GM18870 (cell line): ENCODE measurements at regions not wholly inside any gene's neighbourhood (a gene's known extent, or its start where the extent isn't known, plus 50 kb on each side); places are given as distances from the start of the nearest gene placed in this dataset.
"Not testable (repeated sequence)": the region's sequence is repeated elsewhere in the genome, so short reads cannot be mapped to it uniquely, and the experiment has no call there.

Source experiments
- ATAC-seq: cut with Tn5 transposase; IDR thresholded peaks from one replicate; pipeline ENCODE4 v1.9.1; 2021; ENCODE audit warnings: moderate library complexity; ENCODE audit not compliant: unreplicated experiment

DNA sequence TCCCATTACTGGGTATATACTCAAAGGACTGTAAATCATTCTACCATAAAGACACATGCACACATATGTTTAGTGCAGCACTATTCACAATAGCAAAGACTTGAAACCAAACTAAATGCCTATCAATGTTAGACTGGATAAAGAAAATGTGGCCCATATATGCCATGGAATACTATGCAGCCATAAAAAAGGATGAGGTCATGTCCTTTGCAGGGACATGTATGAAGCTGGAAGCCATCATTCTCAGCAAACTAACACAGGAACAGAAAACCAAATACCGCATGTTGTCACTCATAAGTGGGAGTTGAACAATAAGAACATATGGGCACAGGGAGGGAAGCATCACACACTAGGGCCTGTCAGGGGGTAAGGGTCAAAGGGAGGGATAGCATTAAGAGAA is 1172.4 kb upstream of the ADGRB3 start:
- not testable (repeated sequence) for ATAC-seq

DNA sequence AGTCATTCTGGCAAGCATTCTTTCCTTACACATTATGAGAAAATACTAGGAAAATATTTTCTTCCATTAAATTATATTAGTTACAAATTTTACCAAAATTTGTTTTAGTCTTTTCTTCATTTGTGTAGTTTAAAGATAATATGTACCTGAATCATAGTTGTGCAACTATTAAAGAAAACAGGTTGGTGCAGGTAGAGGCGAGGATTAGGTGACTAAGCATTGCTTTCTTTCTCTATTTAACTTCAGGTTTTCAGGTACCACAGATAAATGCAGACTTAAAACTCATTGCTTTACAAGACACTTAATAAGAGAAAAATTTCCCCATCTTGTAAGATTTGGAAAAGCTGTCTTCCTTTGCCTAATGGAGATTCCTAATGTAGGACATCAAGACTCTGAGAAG is 1175.5 kb upstream of the ADGRB3 start:
- ATAC-seq = no peak

DNA sequence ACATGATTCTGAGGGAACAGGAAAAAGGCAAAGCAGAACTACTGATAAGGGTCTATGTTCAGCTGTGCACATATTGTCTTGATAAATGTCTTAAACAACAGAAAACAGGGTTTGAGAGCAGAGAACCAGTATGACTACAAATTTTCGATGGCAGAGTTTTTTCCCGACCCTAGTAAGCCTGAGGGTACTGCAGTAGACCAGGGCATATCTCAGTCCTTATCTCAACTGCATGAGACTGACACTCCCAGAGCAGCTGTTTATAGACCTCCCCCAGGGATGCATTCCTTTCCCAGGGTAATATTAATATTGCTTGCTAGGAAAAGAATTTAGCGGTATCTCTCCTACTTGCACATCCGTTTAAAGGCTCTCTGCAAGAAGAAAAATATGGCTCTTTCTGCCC is 1176.8 kb upstream of the ADGRB3 start:
- no peak for ATAC-seq

DNA sequence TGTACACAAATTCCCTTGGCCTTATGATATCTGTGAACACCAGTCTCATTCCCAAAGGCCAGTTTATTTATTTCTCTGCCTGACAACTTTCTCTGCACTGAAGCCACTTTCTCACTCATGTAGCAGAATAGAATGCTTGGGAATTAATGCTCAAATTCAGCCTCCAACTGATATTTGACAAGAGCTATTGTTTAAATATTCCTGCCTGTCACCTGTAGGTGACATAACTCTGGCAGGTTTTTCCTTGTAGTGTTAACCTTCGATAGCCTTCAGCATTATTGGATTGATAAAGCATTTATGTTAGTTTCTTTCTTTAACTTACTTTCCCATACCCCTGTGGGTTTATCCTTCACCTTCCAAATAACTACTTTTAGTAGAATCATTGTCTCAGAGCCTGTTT is 1183.2 kb upstream of the ADGRB3 start:
- no peak for ATAC-seq

DNA sequence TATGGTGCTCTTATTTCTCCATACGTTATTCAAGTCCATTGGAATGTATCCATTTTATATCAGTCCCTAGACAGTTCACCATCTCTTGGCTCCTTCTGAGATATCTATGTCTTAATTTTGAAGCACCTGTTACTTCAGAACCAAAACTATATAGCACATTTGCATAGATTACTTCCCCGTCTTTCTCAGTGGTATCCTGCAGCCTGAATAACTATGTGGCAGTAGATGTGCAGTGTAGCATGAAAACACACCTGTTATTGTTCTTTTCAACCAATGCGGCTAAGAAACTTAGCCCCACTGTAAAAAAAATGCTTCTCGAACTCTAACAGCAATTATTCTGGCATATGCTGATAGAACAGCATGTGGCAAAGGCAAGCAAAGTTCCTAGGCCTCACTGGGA is 1184.4 kb upstream of the ADGRB3 start:
- ATAC-seq = no peak

DNA sequence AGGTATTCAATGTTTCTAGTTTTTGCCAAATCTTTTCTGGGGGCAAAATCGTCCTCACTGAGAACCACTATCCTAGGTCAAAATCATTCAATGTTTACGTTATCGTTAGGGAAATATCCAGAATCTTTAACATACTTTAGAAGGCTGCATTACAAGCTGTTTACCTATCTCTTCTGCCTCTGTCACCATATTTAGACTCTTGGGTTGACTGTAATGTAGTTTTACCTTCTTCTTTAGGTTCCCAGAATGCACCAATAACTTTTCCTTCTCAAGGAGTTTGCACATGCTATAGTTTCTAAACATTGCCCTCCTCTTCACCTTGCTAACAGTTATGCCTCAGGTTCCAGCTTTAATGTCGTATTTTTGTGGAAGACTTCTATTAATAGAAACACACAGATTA is 1185.5 kb upstream of the ADGRB3 start:
- ATAC-seq = no peak

DNA sequence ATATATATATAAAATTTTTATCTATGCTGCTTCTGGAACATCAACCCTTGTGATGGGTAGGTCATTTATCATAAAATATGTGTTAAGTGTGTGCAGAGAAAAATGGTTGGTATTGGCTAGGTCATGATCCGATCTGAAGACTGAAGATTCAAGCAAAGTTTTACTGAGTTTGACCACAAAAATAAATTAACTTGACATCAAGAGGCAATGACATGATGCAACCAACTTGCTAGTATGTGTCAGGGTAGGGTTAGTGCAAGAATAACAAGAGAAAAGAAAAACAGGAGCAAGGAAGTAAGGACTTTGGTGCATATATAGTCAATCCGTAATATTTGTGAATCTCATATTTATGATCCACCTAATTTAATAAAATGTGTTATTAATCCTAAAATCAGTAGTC is 1202.0 kb upstream of the ADGRB3 start:
- no peak for ATAC-seq

DNA sequence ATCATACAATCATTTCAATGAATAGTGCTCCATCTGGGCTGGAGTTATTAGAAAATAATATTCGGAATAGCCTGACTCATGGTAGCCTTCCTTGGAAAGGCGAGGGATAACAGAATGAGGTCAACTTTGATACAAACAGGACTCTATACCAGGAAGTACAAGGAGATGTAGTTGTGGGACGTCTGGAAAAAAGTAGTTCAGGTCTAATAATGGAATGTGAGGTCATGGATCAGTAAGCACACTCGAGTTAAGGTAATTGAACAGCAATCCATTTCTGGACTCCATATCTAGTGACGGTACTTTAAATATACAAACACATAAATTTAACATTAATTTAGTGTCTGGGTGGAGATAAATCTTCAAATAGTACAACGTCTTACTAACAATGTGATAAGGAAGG is 1204.0 kb upstream of the ADGRB3 start:
- no peak for ATAC-seq

DNA sequence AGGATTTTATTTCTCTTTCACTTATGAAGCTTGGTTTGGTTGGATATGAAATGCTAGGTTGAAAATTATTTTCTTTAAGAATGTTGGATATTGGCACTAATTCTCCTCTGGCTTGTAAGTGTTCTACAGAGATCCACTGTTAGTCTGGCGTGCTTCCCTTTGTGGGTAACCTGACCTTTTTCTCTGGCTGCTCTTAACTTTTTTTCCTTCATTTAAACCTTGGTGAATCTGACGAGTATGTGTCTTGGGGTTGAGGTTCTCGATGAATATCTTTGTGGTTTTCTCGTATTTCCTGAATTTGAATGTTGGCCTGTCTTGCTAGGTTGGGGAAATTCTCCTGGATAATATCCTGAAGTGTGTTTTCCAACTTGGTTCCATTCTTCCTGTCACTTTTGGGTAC is 1208.4 kb upstream of the ADGRB3 start:
- ATAC-seq = not testable (repeated sequence)

DNA sequence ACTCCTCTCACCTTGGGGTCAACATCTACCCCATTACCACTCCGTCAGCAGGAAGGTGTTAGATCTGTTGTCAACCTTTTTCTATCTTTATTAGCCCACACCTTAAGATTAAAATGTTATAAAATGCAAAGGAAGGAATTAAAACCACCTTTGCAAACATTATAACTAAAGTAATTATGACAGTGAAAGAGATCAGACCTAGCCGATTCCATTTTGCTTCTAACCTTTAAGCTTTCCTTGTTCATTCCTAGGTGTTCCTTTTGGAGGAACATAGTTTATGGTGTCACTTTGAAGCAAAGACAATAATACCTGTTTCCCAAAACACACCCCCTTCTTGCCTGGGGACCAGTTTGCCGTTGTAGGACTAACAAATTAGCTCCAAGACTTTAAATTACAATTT is 1223.0 kb upstream of the ADGRB3 start:
- ATAC-seq = no peak

DNA sequence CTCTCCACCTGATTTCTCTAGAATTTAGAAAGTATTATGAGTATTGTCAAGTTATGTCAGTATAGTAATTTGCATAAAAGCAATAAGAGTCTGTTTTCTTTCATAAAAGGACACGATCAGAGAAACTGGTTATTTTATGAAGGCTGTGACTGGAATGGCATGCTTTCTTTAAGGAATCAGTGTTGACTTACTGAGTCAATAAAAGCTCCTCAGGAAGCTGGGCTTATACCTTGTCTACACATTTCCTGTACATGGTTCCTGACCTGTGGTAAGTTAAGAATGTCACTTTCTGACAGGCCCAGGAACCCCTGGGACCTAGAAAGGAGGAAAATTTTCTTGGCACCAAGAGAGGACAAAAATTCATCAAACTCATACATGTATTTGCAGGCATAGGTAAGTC is 1224.0 kb upstream of the ADGRB3 start:
- ATAC-seq = no peak

DNA sequence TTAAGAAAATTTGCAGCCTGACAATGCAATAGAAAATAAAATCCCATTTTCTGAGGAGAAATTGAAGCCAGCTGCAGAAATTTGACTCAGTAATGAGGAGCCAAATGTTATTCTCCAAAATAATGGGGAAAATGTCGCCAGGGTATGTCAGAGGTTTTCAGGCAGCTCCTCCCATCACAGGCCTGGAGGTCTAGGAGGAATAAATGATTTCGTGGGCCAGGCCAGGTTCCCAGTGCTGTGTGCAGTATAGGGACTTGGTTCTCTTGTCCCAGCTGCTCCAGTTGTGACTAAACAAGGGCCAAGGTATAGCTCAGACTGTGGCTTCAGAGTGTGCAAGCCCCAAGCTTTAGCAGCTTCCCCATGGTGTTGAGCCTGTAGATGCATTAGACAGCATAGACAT is 1240.8 kb upstream of the ADGRB3 start:
- no peak for ATAC-seq

DNA sequence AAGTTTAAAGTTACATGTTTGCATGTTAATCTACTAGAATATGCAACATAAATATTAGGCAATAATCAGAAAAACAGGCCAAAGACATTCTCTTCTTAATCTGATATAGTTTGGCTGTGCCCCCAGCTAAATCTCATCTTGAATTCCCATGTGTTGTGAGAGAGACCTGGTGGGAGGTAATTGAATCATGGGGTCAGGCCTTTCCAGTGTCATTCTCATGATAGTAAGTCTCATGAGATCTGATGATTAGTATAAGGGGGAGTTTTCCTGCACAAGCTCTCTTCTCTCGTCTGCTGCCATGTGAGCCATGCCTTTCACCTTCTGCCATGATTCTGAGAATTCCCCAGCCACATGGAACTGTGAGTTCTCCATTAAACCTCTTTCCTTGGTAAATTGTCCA is 1241.7 kb upstream of the ADGRB3 start:
- no peak for ATAC-seq

DNA sequence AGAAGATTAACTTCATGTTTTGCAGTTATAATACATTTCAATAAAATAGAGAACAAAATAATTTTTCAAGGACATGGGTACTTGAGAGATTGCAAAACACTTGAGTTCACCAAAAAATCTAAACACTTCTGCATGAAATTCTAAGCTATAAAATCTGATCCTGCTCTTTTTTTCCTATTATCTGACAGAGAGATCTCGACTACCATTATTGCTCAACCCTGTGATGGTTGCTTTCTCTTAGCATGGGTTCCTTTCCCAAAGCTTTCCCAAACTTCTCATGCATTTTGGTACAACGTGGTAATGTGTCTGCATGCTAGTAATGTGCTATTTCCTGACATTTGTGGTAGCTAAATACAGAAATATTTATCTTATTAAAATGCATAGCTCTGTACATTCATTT is 1243.1 kb upstream of the ADGRB3 start:
- no peak for ATAC-seq

DNA sequence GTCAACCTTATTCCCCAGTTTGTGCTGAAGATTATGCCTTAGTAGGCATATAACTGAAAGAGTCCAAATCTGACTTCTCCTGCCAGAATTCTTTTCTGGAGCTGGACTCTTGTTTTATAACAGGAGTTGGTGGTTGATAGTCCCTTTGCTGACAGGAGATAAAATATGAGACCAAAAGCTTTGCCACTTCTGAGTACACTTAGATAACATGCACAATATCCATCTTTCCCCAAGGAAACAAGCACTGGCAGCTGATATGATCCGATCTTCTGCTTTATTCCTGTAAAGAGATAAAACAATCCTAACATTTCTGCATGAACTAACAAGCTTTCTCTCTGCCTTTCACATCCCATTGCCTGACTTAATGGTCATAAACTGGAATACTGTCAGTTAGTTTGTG is 1265.4 kb upstream of the ADGRB3 start:
- ATAC-seq = no peak

DNA sequence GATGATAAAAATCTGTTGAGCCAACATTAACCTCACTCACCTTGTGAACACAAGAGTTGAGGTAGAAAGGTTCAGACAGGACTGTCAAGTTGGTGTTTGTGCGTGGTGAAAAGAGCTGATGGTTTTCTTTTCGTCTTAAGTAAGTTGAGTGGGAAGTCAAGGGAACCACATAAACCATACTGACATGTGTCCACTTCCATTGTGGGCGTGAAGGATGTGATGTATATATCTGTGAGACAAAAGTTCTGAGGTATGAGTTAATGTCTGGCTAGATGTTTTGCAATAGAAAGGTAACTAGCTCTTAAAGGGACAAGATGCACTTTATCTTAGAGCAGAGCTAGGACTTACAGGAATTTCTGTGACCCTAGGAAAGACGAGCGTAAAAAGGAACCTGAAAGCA is 1272.1 kb upstream of the ADGRB3 start:
- no peak for ATAC-seq

DNA sequence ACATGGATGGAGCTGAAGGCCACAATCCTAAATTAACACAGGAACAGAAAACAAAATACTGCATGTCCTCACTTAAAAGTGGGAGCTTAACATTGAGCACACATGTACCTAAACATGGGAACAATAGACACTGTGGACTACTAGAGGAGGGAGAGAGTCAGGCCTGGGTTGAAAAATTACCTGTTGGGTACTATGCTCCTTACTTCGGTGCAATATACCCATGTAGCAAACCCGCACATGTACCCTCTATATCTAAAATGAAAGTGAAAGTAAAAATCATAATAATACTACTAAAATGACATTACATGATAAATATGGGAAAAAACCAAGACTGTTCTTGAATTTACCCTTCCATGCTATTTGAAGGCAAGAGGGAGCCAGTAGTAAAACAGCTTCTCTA is 1273.8 kb upstream of the ADGRB3 start:
- ATAC-seq = no peak

DNA sequence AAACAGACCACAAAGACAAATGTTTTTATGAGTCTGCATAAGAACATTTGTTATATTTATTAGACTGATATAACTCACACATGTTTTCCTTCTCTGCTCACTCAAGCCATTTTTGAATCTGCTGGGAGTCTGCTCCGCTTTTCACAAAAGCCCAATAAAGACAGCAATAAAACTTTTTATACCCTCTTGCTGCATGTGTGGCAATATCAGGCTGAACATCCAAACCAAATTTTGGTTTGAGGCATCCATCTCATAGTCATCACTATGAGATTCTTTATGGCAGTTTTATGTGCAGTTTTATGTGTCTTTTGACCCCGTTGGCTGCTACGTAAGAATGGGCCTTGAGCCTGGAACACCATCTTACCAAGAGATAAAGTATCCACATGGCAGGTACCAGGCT is 1276.8 kb upstream of the ADGRB3 start:
- no peak for ATAC-seq

DNA sequence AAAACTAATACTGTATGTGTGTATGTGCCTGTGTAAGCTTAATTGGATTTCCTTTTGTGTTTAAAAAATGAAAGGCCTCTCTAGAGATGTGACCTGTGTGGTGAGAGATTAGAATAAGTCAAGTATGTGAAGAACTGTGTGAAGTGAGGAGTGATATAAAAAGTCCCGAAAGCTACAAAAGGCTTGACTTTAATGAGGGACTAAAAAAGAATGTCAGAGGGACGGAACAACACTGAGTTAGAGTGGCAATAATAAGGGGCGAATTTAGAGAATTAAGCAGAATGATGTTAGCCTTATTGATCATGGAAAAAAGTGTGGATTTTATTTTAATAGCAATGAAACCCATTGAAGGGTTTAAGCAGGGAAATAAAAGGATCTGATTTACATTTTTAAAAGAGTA is 1281.2 kb upstream of the ADGRB3 start:
- no peak for ATAC-seq

DNA sequence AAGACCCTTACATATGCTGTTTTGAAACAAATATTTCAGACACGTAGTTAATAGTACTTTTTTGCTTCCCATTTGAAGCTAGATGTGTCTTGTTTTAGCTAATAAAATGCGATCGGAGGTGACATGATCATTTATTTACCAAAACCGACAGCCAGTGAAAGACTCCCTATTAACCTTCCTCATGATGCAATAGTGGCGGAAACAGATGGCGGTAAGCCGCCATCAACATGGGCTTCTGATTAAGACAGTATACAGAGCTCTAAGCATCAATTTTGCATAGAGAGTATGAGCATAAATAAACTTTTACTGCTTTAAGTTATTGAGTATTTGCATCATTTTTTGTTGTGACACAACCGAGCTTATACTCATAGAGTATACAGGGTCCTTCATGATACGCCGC is 1282.4 kb upstream of the ADGRB3 start:
- no peak for ATAC-seq

DNA sequence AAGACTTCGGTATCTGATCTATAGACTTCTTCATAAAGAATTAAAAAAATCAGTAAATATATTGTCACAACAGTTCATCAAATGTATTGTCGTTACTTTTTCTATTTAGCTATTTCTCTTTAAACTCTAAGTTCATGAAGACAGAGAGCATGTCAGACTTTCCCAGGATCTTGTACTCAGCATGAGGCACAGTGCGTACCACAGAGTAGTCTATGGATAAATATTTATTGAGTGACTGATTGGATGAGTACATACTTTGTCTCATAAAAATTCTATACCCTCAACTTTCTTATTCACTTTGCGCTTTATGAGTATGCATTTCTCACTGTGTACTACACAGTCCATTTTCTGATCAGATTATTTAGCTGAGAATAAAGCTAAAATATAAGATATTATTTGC is 1284.4 kb upstream of the ADGRB3 start:
- ATAC-seq = no peak

DNA sequence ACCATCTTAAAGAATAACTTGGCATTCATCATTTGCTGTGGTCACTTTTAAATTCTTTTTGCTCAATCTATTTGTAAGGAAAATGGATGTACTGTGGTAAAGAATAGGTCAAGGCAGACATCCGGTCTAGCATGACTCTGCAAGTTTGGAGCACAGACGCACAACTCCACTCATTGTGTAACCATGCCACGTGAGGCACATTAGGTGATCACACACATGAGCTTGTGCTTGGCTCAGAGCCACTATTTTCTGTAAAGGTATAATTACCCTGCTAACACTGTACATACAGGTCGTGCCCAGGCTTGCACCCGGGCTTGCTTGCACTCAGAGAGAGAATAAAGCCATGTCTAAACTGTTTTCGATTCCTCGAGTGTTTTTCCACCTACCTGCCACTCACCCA is 1289.1 kb upstream of the ADGRB3 start:
- no peak for ATAC-seq

DNA sequence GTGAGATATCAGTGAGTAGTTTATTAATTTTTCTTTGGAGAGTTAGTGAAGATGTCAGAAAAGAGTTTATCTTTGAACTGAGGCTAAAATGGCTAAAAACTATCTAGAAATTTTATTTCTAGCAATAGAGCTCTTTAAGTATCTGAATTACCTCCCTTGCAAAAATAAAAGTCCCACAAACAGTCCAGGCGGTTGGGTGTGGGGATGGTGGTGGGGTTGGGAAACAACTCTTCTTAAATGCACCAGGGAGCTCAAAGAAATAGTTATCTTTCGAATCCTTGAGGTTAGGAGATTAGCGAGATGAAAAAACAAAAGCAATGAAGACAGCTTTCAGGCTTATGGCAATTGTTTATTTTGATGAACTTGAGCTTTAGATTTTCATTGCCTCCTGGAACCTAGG is 1299.1 kb upstream of the ADGRB3 start:
- ATAC-seq = no peak

DNA sequence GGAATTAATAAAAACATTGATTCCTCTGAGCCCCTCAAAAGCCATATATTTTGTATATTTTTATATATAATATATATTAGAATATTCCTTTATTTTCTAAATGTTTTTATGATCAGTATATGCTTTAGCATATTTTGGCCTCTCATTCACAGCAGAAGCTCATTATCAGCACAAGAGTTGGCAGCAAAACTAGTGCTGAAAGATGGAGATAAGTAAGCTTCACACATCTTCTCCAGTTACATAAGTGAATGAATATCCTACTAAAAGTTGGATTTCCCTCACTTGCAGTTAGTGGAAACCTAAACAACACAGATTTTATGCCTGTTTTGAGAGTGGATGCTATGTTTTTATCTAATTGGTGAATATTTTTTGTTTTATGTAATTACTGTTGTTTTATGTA is 1303.8 kb upstream of the ADGRB3 start:
- no peak for ATAC-seq
